ENCODE measurements at regions not wholly inside any gene's neighbourhood (a gene's known extent, or its start where the extent isn't known, plus 50 kb on each side); places are given as distances from the start of the nearest gene placed in this dataset.

GRCh38 chr6:166774770-166775169 is 147.7 kb upstream of the RPS6KA2 start:
- no peak for DNase-seq (ENCODE audit: low read depth in 2 of 2)

DNA sequence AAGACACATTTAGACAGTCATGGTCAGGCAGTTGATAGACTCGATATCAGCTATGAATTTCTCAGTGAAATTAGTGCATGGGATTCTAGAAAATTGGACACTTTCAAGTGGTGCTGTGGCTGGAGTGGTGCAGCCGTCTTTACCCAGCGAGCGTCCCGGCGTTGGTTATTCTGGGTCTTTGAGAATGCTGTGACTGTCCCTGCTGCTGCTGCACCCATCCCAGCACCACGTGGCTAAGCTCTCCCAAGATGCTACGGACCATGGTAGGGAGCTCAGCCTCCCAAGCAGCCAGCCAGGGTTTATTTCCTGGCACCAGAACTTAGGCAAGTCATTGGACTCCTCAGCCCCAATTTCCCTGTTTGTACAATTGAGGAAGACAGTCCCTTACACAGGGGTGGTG is 147.2 kb upstream of the RPS6KA2 start:
- DNase-seq (ENCODE audit: low read depth in 2 of 2), result no peak

- no peak for DNase-seq (ENCODE audit: low read depth in 2 of 2)
These were observed 145.5 kb upstream of the RPS6KA2 start for GRCh38 chr6:166772518-166772917.

DNA sequence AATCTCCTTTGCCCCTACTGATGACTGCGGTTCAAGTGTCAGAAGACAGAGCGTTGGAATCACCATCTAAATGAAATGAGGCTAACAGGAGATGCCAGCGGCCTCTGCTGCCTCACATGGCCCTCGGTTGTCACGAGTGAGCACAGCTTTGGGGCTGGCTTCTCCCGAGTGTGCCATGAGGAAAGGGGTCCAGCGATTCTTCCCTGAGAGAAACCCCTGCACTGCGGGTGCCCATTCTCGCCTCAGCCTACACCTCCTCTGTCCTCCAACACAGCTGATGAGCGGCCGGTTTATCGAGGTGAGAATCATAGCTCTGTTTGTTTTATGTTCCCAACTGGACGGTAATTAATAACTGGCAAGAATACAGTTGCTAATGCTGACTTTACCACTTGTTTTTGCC is 144.7 kb upstream of the RPS6KA2 start:
- DNase-seq (ENCODE audit: low read depth in 2 of 2), result no peak

GRCh38 chr6:166770216-166771116 is 143.4 kb upstream of the RPS6KA2 start:
- no peak for DNase-seq (ENCODE audit: low read depth in 2 of 2)

GRCh38 chr6:166769648-166770047 is 142.6 kb upstream of the RPS6KA2 start:
- DNase-seq (ENCODE audit: low read depth in 2 of 2), result no peak

GRCh38 chr6:166768761-166769160 is 141.7 kb upstream of the RPS6KA2 start:
- no peak for DNase-seq (ENCODE audit: low read depth in 2 of 2)

GRCh38 chr6:166767230-166767629 is 140.2 kb upstream of the RPS6KA2 start:
- no peak for DNase-seq (ENCODE audit: low read depth in 2 of 2)

DNA sequence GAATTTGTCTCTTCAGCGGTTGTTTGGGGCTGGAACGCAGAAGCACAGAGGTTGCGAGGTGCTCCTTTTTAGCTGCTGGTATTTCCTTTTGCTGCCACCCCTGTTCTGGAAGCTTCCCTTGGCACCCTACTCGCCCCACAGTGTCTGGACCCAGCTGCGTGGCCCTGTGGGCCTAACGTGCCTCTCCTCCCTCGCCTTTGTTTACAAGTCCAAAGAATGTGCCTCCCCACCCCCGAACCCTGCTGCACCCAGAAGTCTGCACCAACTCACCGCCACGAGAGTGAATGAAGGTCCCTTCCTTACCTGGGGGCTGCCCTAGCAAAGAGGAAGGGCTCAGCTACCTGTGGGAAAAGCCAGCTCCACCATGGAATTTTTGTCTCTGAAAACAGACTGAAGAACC is 139.7 kb upstream of the RPS6KA2 start:
- no peak for DNase-seq (ENCODE audit: low read depth in 2 of 2)

DNA sequence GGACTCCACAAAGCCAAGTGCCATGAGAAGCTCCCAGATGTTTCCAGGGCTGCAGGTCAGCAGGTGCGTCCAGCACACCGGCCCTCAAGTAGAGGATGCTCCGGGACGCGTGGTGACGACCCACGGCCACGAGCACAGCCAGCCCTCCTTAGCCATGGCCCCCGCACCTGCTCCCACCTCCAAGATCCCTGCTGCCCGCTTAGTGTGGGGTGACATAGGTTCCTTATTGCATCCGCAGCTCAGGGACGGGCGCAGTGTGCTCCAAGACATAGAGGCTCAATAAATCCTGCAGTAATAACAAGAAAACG is 138.1 kb upstream of the RPS6KA2 start:
- no peak for DNase-seq (ENCODE audit: low read depth in 2 of 2)

DNA sequence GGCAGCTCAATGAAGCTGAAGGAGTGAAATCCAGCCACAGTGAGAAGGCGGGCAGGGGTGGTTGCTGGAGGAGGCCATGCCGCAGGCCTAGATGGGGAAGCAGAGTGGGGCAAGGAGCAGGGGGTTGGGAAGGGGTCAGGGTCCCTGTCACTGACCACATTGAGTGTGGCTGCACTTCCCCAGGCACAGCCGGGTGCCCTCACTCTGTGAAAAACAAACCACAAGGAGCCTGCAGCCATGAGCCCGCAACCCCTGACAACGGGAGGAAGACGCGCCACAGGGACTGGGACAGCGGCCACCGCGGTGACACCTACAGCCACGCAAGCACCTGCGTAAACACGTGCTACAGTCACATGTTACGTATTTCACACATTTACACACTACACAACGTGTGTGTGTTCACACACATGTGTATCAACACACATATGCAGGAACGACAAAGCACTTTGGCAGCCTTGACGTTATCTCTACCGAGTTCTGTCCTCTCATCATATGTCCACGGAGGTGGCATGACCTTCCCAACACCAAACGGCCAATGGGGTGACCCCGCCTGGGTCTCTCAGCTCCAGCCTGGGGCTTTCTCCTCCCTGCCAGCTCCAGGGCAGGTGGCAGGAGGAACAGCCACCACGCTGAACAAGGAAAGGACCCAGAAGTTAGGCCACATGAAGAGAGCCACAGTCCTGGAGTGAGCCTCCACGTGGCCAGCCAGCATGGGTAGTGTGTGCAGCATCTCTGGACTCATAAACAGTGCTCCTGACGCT is 137.6 kb upstream of the RPS6KA2 start:
- DNase-seq (ENCODE audit: low read depth in 2 of 2), result no peak

- DNase-seq (ENCODE audit: low read depth in 2 of 2), result no peak
These were observed 136.8 kb upstream of the RPS6KA2 start for GRCh38 chr6:166763606-166764472.

DNA sequence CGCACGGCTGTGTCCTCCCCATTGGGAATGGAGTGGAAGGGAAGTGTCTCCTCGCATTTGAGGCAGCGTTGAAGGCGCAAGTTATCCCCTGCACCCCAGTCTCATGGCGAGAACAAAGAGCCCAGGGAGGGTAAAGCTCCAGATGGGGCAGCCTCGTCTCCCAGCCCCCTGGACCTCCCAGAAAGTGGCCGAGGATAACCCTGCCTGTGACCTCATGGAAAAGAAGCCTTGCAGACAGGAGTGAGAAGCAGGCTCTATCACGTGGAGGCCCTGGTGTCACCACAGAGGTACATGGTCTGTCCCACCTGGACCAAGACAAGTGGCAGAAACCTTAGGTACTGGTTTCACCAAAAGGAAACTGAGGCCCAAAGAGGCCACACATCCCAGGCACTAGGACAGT is 134.8 kb upstream of the RPS6KA2 start:
- no peak for DNase-seq (ENCODE audit: low read depth in 2 of 2)

- DNase-seq (ENCODE audit: low read depth in 2 of 2), result peak; percentile 18 to 28
These were observed 133.2 kb upstream of the RPS6KA2 start for GRCh38 chr6:166760288-166760687.

GRCh38 chr6:166758136-166758704 is 131.2 kb upstream of the RPS6KA2 start:
- no peak for DNase-seq (ENCODE audit: low read depth in 2 of 2)

DNA sequence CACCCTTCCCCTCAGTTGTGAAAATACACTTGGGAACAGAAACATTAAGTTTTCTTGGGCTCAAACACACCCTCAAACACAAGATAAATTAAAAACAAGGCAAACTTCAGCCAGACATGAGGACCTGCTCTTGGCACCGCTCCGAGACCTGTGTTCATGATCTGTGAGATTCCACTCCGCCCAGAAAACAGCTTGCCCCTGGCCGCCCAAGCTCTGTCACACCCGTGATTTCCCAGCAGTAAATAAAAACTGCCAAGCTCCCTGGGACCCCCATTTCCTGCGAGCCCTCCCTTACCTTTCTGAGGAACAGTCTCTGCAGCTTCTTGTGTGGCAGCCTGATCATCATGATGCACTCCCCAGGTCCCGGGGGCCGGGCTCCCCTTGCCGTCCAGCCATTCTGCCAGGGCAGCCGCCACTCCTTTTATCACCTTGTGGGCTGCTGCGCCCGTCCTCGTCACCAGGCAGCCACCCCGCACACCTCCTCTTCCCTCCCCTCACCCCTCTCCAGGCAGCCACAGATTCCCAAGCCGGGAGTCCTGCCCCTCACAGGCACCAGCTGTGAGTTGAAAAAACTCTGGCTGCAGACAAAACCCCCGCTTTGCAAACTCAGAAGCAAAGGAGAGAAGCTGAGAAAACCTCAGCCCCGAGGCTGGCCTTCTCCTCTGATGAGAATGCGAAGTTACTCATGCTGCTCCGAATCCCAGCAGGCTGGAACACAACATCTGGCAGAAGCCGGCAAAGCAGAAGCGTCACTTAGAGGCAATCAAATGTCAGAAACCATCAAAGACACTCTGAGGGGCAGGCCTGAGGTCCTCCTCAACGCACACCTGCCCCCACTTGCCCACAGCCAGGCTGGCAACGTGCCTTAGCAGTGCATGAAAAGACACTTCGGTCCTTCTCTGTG is 130.4 kb upstream of the RPS6KA2 start:
- DNase-seq (ENCODE audit: low read depth in 2 of 2), result no peak

- DNase-seq (ENCODE audit: low read depth in 2 of 2), result no peak
These were observed 127.4 kb upstream of the RPS6KA2 start for GRCh38 chr6:166754218-166755030.

- no peak for DNase-seq (ENCODE audit: low read depth in 2 of 2)
These were observed 126.1 kb upstream of the RPS6KA2 start for GRCh38 chr6:166752928-166753721.

DNA sequence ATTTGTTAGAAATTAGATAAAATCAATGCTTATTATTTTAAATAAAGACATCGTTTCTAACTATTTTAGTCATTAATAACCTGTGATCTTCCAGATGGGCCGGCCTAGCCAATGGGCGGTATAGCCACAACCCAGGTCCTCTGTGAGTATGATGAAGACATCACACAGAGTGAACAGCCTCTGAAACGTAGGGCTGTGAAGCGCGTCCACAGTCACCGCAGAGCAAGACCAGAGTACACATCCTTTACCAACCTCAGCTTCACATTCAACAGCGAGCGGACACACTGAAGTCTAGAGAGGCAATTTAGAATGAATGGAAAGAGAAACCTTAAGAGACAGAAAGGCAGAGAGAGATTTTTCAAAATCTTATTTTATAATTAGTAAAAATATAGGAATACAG is 125.0 kb upstream of the RPS6KA2 start:
- no peak for DNase-seq (ENCODE audit: low read depth in 2 of 2)

All from stimulated activated CD4-positive, alpha-beta T cell treated with anti-CD3 and anti-CD28 coated beads, Interleukin-1b, Interleukin-23, amount 100 ng/mL, for 1 hour (primary cell).